Heart right ventricle (tissue), 16 donors: ENCODE measurements at regions not wholly inside any gene's neighbourhood (a gene's known extent, or its start where the extent isn't known, plus 50 kb on each side); places are given as distances from the start of the nearest gene placed in this dataset.
"Not testable (repeated sequence)": the region's sequence is repeated elsewhere in the genome, so short reads cannot be mapped to it uniquely, and the experiment has no call there.

Experiments used
- ATAC-seq, 8 donors: fragments of 200-7000 bp; cut with Tn5 transposase; one replicate each; pipeline ENCODE4 v1.9.1; 2020; ENCODE audit warnings: mild to moderate bottlenecking in 8 of 8, moderate library complexity in 8 of 8, moderate number of reproducible peaks in 1 of 8
- DNase-seq, 2 donors: peaks; one replicate each; pipeline ENCODE4 v3.0.0-alpha.2; 2020
- H3K27ac ChIP-seq, 10 donors: fragments of 200-600 bp; sonication (generic) in 2 of 10; one replicate each; pipeline versions ENCODE4 v1.5.0 to v1.8.0; 2020 to 2022; ENCODE audit warnings: mild to moderate bottlenecking in 3 of 10
- H3K27me3 ChIP-seq, 7 donors: fragments of 200-600 bp; one replicate each; pipeline ENCODE4 v1.8.0; 2021 to 2022; ENCODE audit warnings: mild to moderate bottlenecking in 2 of 7
- H3K36me3 ChIP-seq, 9 donors: fragments of 200-600 bp; sonication (generic) in 1 of 9; one replicate each; pipeline versions ENCODE4 v1.5.0 to v1.8.0; 2020 to 2022; ENCODE audit warnings: mild to moderate bottlenecking in 2 of 9
- H3K4me1 ChIP-seq, 9 donors: fragments of 200-600 bp; sonication (generic) in 1 of 9; one replicate each; pipeline versions ENCODE4 v1.5.0 to v1.8.0; 2020 to 2022; ENCODE audit warnings: mild to moderate bottlenecking in 4 of 9
- H3K4me3 ChIP-seq, 10 donors: fragments of 200-600 bp; sonication (generic) in 2 of 10; one replicate each; pipeline versions ENCODE4 v1.5.0 to v1.8.0; 2020 to 2022; ENCODE audit warnings: mild to moderate bottlenecking in 7 of 10, moderate library complexity in 2 of 10
- H3K9me3 ChIP-seq, 11 donors: fragments of 200-600 bp in 10 of 11; sonication (generic) in 2 of 11; one replicate each; pipeline versions ENCODE4 v1.5.0 to v1.8.0; 2013 to 2022; ENCODE audit warnings: mild to moderate bottlenecking in 2 of 11, control low read depth in 1 of 11, moderate library complexity in 1 of 11
- WGBS, 2 donors: extraction: QIAGEN DNeasy Blood & Tissue Kit; methylation state at CpG; one replicate each; pipeline ENCODE4 v1.1.7; 2013; ENCODE audit warnings: inconsistent platforms in 1 of 2; 5-methylcytosine and 5-hydroxymethylcytosine counted together
- intact Hi-C, 10 donors: fragments of 100-400 bp; cut with DNase I; formaldehyde crosslinking; loops; one replicate each; pipeline versions ENCODE4 v1.11.1 to v1.14.2; 2022
- TF ChIP-seq, protein P1 (sequence below), 9 donors: fragments of 200-600 bp; sonication (generic) in 2 of 9; IDR thresholded peaks; one replicate each; pipeline versions ENCODE4 v1.5.0 to v1.8.0; 2021 to 2022; ENCODE audit warnings: antibody characterized with exemption in 9 of 9, mild to moderate bottlenecking in 5 of 9, moderate library complexity in 1 of 9
- donor health status: Arrhythmogenic right ventricular cardiomyopathy.
- donor health status: ischemic (EF 13 %, LVEDD 7.1; RV severe dilation, severe dysfunction).
- donor health status: healthy with polysubstance abuse.
- donor health status: DM: no; HTN: yes; CAD: no.
- donor health status: DM: no; HTN: no; CAD: no.
- donor health status: ischemic (EF 25% LVEDD 6.9; RV normal size, moderate dysfunction).
- donor health status: ischemic (EF 25% LVEDD 5.7; RV mildly dilated, moderate dysfunction).
- donor health status: healthy.
- donor health status: DM: yes; HTN: yes; CAD: no.
- donor health status: Ischemic cardiomyopathy.
- donor health status: ischemic (EF 35%, LVEDD 5.7; RV mildly dilated, moderate dysfunction).
- donor health status: nonischemic (EF 11% LVEDD 7.7; RV severe dilation, severe dysfunction).
- donor health status: DM: yes; HTN: yes; CAD: no.
- donor health status: PGD.
- donor health status: ischemic (EF 29% LVEDD 5.4; RV normal size, mild dysfunction).
- donor health status: nonischemic (EF 23%, LVEDD 6.1; RV moderate dilation, normal function).

DNA sequence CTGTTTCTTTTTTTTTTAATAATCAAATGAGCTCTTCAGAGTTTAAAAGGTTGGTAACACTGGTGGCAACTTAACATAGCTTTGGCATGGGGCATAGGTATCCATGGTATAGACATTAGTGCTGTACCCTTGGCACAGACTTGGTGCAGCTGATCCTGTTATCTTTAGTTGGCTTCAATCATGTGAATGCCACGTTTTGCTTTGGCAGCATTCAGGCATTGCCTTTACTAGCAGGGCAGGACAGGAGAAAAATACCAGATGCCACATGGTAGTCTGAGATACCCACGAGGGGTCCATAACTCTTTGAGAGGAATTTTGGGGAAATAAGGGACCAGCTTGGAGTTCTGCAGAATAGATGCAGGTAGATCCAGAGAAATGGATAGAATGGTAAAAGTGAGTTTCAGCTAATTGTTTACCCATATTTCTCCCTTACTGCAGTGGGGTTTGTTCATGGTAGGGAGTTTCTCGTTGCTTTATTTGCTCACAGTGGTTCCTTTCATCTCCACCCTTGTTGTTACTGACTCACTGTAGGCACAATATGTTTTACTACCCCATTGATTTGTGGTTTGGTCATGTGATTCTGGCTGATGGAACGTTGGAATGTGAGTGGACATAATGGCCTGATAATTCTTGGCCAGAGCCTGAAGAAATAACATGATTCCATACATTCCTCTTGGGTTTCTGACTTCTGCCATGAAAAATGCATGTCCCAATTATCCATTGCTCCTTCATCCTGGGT lies 342.7 kb downstream of the GLUD2 start:
- no peak overlapping the region for H3K4me3 ChIP-seq
- ATAC-seq (no peak), DNase-seq (no peak)
- intact Hi-C loops = no loop called here
- no peaks in the 10 kb centered on the region for H3K4me1 ChIP-seq
- H3K9me3 ChIP-seq = no peaks in the 10 kb centered on the region
- H3K36me3 ChIP-seq = no peaks in the 10 kb centered on the region
- no peak overlapping the region for H3K27ac ChIP-seq
- WGBS, 2 donors = 33 to 56% methylated on average over 4 of the region's 4 CpGs
- TF ChIP-seq, protein P1, sequence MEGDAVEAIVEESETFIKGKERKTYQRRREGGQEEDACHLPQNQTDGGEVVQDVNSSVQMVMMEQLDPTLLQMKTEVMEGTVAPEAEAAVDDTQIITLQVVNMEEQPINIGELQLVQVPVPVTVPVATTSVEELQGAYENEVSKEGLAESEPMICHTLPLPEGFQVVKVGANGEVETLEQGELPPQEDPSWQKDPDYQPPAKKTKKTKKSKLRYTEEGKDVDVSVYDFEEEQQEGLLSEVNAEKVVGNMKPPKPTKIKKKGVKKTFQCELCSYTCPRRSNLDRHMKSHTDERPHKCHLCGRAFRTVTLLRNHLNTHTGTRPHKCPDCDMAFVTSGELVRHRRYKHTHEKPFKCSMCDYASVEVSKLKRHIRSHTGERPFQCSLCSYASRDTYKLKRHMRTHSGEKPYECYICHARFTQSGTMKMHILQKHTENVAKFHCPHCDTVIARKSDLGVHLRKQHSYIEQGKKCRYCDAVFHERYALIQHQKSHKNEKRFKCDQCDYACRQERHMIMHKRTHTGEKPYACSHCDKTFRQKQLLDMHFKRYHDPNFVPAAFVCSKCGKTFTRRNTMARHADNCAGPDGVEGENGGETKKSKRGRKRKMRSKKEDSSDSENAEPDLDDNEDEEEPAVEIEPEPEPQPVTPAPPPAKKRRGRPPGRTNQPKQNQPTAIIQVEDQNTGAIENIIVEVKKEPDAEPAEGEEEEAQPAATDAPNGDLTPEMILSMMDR (IDR thresholded peaks at IDR 0.05) = no peak
- no peaks in the 10 kb centered on the region for H3K27me3 ChIP-seq

DNA sequence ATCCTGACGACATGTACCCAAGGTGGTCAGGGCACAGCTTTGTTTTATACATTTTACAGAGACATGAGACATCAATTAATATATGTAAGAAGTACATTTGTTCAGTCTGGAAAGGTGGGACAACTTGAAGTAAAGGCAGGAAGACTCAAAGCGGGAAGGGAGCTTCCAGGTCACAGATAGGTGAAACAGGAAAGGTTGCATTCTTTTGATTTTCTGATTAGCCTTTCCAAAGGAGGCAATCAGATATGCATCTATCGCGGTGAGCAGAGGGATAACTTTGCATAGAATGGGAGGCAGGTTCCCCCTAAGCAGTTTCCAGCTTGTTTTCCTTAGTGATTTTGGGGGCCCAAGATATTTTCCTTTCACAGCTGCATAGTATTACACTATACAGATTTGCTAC lies 358.4 kb downstream of the GLUD2 start:
- DNase-seq = no peak
- H3K4me3 ChIP-seq = no peak overlapping the region
- 22 to 23% methylated on average over 4 of the region's 4 CpGs for WGBS, 2 donors
- no peak for ATAC-seq
- H3K9me3 ChIP-seq = no peaks in the 10 kb centered on the region
- H3K4me1 ChIP-seq = no peaks in the 10 kb centered on the region
- H3K27ac ChIP-seq = no peak overlapping the region
- H3K36me3 ChIP-seq = no peaks in the 10 kb centered on the region
- intact Hi-C loops = no loop called here
- TF ChIP-seq, protein P1 (IDR thresholded peaks at IDR 0.05) = no peak
- no peaks in the 10 kb centered on the region for H3K27me3 ChIP-seq

DNA sequence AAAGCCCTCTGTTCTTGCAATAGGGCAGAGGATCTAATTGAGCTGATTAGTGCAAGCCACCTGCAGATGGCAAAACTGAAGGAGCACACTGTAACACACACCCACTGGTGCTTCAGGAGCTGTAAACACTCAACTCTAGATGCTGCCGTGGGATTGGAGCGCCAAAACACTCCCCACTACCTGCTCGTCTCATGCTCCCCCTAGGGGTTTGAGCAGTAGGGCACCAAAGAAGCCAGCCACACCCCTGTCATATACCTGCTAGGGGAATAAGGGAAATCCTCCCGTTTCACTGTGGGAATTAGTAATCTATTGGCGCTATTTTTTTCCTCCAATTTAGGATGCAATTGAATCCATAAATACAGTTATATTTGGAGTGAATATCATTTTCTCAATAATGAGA lies 360.2 kb downstream of the GLUD2 start:
- Histone ChIP-seq H3K27ac (no peak overlapping the region), H3K4me3 (no peak overlapping the region), H3K9me3 (no peaks in the 10 kb centered on the region), H3K36me3 (no peaks in the 10 kb centered on the region), H3K27me3 (no peaks in the 10 kb centered on the region), H3K4me1 (no peaks in the 10 kb centered on the region)
- TF ChIP-seq, protein P1 (IDR thresholded peaks at IDR 0.05) = no peak
- intact Hi-C loops = no loop called here
- WGBS, 2 donors = 82 to 85% methylated on average over 5 of the region's 5 CpGs
- ATAC-seq = no peak
- DNase-seq = no peak

DNA sequence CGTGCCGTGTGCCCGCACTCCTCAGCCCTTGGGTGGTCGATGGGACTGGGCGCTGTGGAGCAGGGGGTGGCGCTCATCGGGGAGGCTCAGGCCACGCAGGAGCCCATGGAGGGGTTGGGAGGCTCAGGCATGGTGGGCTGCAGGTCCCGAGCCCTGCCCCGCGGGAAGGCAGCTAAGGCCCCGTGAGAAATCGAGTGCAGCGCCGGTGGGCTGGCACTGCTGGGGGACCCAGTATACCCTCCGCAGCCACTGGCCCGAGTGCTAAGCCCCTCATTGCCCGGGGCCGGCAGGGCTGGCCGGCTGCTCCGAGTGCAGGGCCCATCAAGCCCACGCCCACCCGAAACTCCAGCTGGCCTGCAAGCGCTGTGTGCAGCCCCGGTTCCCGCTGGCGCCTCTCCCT lies 384.1 kb downstream of the GLUD2 start:
- ATAC-seq, H3K27ac ChIP-seq, H3K4me3 ChIP-seq, H3K36me3 ChIP-seq, intact Hi-C loops, H3K4me1 ChIP-seq, H3K9me3 ChIP-seq, H3K27me3 ChIP-seq, DNase-seq: not testable (repeated sequence)
- WGBS, 2 donors = 94 to 96% methylated on average over 10 to 27 of the region's 27 CpGs

DNA sequence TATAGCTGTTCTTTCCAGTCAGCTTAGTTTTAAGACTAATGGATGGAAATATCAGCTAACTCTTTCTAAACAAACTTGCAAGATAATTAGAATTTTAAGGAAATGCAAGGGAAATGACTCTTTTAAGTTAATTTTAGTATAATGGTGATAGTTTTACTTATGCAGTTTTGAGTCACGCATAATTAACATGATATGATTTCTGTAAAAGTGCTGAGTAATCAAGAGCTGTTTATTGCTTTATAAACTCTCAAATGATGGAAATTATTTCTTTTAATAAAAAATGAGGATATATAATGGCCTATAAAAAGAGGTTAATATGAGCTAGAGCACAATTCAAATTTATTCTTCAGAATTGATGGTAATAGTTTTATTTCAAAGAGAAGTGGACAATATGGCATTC lies 385.9 kb downstream of the GLUD2 start:
- intact Hi-C loops = no loop called here
- DNase-seq = no peak
- Histone ChIP-seq H3K36me3 (no peaks in the 10 kb centered on the region), H3K27ac (no peak overlapping the region), H3K27me3 (no peaks in the 10 kb centered on the region), H3K4me3 (no peak overlapping the region), H3K9me3 (peaks cover 0 to 13% (median 0%) of the 10 kb centered on the region in 11 donors), H3K4me1 (no peaks in the 10 kb centered on the region)
- ATAC-seq = no peak
- WGBS, 2 donors = 91 to 97% methylated on average over 1 of the region's 1 CpG
- TF ChIP-seq, protein P1 (IDR thresholded peaks at IDR 0.05) = no peak

DNA sequence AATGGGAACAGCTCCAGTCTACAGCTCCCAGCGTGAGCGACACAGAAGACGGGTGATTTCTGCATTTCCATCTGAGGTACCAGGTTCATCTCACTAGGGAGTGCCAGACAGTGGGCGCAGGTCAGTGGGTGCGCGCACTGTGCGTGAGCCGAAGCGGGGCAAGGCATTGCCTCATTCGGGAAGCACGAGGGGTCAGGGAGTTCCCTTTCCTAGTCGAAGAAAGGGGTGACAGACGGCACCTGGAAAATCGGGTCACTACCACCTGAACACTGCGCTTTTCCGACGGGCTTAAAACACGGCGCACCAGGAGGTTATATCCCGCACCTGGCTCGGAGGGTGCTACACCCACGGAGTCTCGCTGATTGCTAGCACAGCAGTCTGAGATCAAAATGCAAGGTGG lies 390.3 kb downstream of the GLUD2 start:
- H3K4me3 ChIP-seq, H3K27ac ChIP-seq, DNase-seq, H3K27me3 ChIP-seq, ATAC-seq, H3K36me3 ChIP-seq, intact Hi-C loops, H3K4me1 ChIP-seq: not testable (repeated sequence)
- peaks cover 0 to 11% (median 0%) of the 10 kb centered on the region in 11 donors for H3K9me3 ChIP-seq
- 94 to 97% methylated on average over 22 to 23 of the region's 23 CpGs for WGBS, 2 donors
